Testis (tissue), 2 donors: ENCODE measurements at regions not wholly inside any gene's neighbourhood (a gene's known extent, or its start where the extent isn't known, plus 50 kb on each side); places are given as distances from the start of the nearest gene placed in this dataset.

Source experiments
- DNase-seq: peaks from one replicate; pipeline ENCODE4 v3.0.0-alpha.2; 2019
- H3K27ac ChIP-seq, 2 donors: fragments of 200-600 bp; sonication (generic); one replicate each; pipeline ENCODE4 v1.5.1; 2019
- H3K27me3 ChIP-seq: fragments of 200-600 bp; sonication (generic); one replicate; pipeline ENCODE4 v1.5.1; 2019
- H3K36me3 ChIP-seq: fragments of 200-600 bp; sonication (generic); one replicate; pipeline ENCODE4 v1.5.1; 2017; ENCODE audit warnings: low read depth; ENCODE audit errors: missing control alignments
- H3K4me1 ChIP-seq: fragments of 200-600 bp; sonication (generic); one replicate; pipeline ENCODE4 v1.5.1; 2019
- H3K4me3 ChIP-seq, 2 donors: fragments of 200-600 bp; sonication (generic); one replicate each; pipeline ENCODE4 v1.5.1; 2017 to 2019
- H3K9me3 ChIP-seq: fragments of 200-600 bp; sonication (generic); one replicate; pipeline ENCODE4 v1.5.1; 2017
- POLR2A ChIP-seq: fragments of 450-650 bp; IDR thresholded peaks from one replicate; pipeline ENCODE4 v1.6.1; 2017; ENCODE audit warnings: antibody characterized with exemption, mild to moderate bottlenecking, moderate library complexity
- WGBS, 2 donors: methylation state at CpG; one replicate each; pipeline ENCODE4 v1.1.5; 2018; 5-methylcytosine and 5-hydroxymethylcytosine counted together
- intact Hi-C: fragments of 100-400 bp; cut with DNase I; formaldehyde crosslinking; loops from one replicate; pipeline ENCODE4 v1.15.1; 2023; ENCODE audit warnings: low total_unique reads
- TF ChIP-seq, protein P1 (sequence below), 3 experiments: fragments of 450-650 bp in 2 of 3; fragments of 200-600 bp in 1 of 3; sonication (generic) in 1 of 3; IDR thresholded peaks; one replicate each; pipeline ENCODE4 v1.5.1; 2016 to 2019; ENCODE audit warnings: antibody characterized with exemption in 3 of 3, mild to moderate bottlenecking in 2 of 3, moderate library complexity in 1 of 3

DNA sequence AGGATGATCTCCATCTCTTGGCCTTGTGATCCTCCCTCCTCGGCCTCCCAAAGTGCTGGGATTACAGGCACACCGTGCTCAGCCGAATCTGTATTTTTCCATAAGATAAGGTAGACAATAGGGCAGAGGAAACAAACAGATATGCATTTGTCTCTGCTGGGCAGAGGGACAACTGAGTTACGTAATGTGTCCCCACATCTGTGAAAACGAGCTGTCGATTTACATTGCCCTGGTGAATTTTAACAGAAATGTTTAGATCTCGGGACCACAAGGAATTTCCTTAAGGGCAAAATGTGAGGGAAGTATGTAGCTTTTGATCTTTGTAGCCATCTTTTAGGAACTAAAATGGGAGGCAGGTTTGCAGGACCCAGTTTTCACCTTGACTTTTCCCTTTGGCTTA, 189.7 kb downstream of the TRIML1 start:
- TF ChIP-seq POLR2A: no peak
- TF ChIP-seq, protein P1, sequence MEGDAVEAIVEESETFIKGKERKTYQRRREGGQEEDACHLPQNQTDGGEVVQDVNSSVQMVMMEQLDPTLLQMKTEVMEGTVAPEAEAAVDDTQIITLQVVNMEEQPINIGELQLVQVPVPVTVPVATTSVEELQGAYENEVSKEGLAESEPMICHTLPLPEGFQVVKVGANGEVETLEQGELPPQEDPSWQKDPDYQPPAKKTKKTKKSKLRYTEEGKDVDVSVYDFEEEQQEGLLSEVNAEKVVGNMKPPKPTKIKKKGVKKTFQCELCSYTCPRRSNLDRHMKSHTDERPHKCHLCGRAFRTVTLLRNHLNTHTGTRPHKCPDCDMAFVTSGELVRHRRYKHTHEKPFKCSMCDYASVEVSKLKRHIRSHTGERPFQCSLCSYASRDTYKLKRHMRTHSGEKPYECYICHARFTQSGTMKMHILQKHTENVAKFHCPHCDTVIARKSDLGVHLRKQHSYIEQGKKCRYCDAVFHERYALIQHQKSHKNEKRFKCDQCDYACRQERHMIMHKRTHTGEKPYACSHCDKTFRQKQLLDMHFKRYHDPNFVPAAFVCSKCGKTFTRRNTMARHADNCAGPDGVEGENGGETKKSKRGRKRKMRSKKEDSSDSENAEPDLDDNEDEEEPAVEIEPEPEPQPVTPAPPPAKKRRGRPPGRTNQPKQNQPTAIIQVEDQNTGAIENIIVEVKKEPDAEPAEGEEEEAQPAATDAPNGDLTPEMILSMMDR (IDR thresholded peaks at IDR 0.05): no peak
- intact Hi-C loops: no loop called here
- no peak for DNase-seq
- Histone ChIP-seq H3K4me3 (no peak overlapping the region), H3K27me3 (no peaks in the 10 kb centered on the region), H3K4me1 (no peaks in the 10 kb centered on the region), H3K9me3 (no peaks in the 10 kb centered on the region), H3K36me3 (no peaks in the 10 kb centered on the region), H3K27ac (no peak overlapping the region)
- WGBS, 2 donors: 85 to 94% methylated on average over 7 of the region's 7 CpGs

DNA sequence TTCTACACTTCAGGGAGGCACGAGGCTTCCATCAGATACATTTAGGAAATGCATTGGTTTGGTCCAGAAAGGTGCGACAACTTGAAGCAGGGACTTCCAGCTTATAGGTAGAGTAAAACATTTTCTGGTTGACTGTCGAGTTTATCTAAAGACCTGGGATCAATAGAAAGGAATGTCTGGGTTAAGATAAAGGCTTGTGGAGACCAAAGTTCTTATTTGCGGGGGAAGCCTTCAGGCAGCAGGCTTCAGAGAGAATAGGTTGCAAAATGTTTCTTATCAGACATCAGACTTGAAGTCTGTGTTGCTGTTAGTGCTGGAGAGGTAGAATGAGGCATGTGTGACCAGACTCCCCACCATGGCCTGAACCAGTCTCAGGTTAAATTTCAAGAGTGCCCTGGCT, 190.3 kb downstream of the TRIML1 start:
- no peak for DNase-seq
- Histone ChIP-seq H3K27ac (no peak overlapping the region), H3K4me3 (no peak overlapping the region), H3K27me3 (no peaks in the 10 kb centered on the region), H3K36me3 (no peaks in the 10 kb centered on the region), H3K4me1 (no peaks in the 10 kb centered on the region), H3K9me3 (no peaks in the 10 kb centered on the region)
- no peak for TF ChIP-seq POLR2A
- TF ChIP-seq, protein P1 (IDR thresholded peaks at IDR 0.05): no peak
- intact Hi-C loops: no loop called here
- 92% methylated on average over 4 of the region's 4 CpGs for WGBS, 2 donors

DNA sequence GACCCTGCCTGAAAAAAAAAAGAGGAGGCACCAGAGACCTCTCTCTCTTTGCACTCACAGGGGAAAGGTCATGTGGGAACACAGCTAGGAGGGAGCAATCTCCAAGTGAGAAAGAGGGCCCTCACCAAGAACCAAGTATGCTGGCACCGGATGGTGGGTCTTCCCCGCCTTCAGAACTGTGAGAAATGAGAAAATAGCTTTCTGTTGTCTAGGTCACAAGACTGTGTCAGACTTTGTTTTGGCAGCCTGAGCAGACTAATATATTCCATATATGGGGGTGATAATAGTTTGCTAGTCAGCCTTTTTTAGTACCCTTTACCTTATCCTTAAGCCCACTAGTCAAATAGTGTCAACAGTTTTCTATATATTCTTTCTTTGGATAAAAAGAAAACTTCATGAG, 193.0 kb downstream of the TRIML1 start:
- intact Hi-C loops: no loop called here
- Histone ChIP-seq H3K4me3 (no peak overlapping the region), H3K27me3 (no peaks in the 10 kb centered on the region), H3K36me3 (no peaks in the 10 kb centered on the region), H3K9me3 (no peaks in the 10 kb centered on the region), H3K27ac (no peak overlapping the region), H3K4me1 (no peaks in the 10 kb centered on the region)
- TF ChIP-seq, protein P1 (IDR thresholded peaks at IDR 0.05): no peak
- TF ChIP-seq POLR2A: no peak
- no peak for DNase-seq
- 68 to 72% methylated on average over 2 of the region's 2 CpGs for WGBS, 2 donors

DNA sequence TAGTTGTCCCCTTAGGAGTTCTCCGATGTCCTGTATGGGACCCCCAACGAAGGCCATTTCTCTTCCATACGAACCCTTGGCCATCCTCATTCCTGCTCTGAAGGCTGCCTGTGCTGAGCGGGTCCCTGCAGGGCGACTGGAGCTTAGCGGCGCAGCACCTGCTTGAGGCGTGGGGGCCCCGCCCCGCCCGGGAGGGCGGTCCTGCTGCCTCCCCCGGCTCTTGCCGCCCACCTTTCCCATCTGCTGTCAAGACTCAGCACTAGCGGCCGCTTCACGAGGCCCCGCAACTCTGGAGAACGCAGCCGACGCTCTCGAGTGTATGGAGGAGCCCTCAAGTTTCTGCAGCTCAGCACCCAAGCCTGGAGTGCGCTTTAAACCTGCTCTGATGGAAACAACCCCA, 197.7 kb downstream of the TRIML1 start:
- H3K36me3 ChIP-seq: no peaks in the 10 kb centered on the region
- no peaks in the 10 kb centered on the region for H3K27me3 ChIP-seq
- intact Hi-C loops: no loop called here
- H3K9me3 ChIP-seq: no peaks in the 10 kb centered on the region
- WGBS, 2 donors: 65 to 82% methylated on average over 16 to 18 of the region's 23 CpGs
- no peak overlapping the region for H3K27ac ChIP-seq
- no peak for DNase-seq
- TF ChIP-seq, protein P1 (IDR thresholded peaks at IDR 0.05): no peak
- no peak for TF ChIP-seq POLR2A
- peak overlapping the region in 1 of 2 donors; percentile 36 for H3K4me3 ChIP-seq
- no peaks in the 10 kb centered on the region for H3K4me1 ChIP-seq

DNA sequence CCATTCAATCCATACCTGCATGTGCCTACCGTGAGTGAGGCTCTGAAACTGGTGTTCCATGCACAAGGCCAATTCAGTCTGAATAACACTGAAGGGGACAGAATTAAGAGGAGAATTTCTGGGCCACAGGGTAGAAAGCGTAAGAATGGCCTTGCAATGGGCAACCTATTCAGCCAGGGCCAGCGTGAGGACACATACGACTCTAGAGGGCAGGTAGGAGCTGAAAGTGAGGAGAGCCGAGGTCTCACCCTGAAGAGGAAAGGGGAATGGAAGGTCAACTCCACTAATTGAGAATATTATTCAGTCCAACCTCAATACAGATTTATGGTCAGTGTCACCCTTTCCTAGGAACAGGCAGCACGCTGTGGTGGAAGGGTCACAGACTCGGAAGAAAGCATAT, 202.2 kb downstream of the TRIML1 start:
- WGBS, 2 donors: 93 to 95% methylated on average over 7 of the region's 7 CpGs
- H3K36me3 ChIP-seq: no peaks in the 10 kb centered on the region
- no peak overlapping the region for H3K27ac ChIP-seq
- no peak for DNase-seq
- intact Hi-C loops: no loop called here
- no peak overlapping the region for H3K4me3 ChIP-seq
- no peaks in the 10 kb centered on the region for H3K27me3 ChIP-seq
- no peaks in the 10 kb centered on the region for H3K4me1 ChIP-seq
- TF ChIP-seq, protein P1 (IDR thresholded peaks at IDR 0.05): no peak
- no peak for TF ChIP-seq POLR2A
- no peaks in the 10 kb centered on the region for H3K9me3 ChIP-seq
